HEK293 (cell line): ENCODE measurements at regions not wholly inside any gene's neighbourhood (a gene's known extent, or its start where the extent isn't known, plus 50 kb on each side); places are given as distances from the start of the nearest gene placed in this dataset.

Experiments
- ZNF114 ChIP-seq: fragments of 450-650 bp; formaldehyde crosslinking; IDR thresholded peaks from 2 replicates; pipeline ENCODE4 v1.5.0; 2017; ENCODE audit warnings: missing biosample characterization, missing genetic modification characterization
- ZNF670 ChIP-seq: fragments of 450-650 bp; formaldehyde crosslinking; IDR thresholded peaks from 2 replicates; pipeline ENCODE4 v1.5.1; 2016; ENCODE audit warnings: missing biosample characterization, missing genetic modification characterization, low read depth
- TF ChIP-seq, protein P1 (sequence below): fragments of 450-650 bp; formaldehyde crosslinking; IDR thresholded peaks from 2 replicates; pipeline ENCODE4 v1.5.1; 2016; ENCODE audit warnings: missing biosample characterization, missing genetic modification characterization
- TF ChIP-seq, protein P2 (sequence below): fragments of 450-650 bp; formaldehyde crosslinking; IDR thresholded peaks from 2 replicates; pipeline ENCODE4 v1.5.1; 2016; ENCODE audit warnings: missing biosample characterization, missing genetic modification characterization, borderline replicate concordance

DNA sequence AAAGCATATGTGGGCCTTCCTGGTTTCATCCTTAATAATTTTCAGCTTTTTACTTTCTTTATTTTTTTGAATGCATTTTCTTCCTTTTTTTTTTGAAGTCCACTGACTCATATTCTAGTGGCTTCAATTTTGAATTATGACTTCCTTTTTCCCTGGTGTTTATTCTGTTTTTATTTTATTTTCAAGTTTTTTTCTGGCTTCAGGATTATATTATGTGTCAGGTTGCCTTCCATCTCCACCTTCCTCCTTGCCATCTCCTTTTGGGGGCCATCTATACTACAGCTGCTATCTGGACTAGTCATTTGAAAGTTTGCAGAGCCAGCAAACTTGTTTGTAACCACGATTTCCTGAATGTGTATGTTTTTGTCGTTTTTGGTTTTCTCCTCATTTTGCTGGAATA is 117.6 kb downstream of the LEPR start:
- TF ChIP-seq ZNF114 (no peak), ZNF670 (tag by site-specific recombination) (no peak)
- TF ChIP-seq, protein P1, sequence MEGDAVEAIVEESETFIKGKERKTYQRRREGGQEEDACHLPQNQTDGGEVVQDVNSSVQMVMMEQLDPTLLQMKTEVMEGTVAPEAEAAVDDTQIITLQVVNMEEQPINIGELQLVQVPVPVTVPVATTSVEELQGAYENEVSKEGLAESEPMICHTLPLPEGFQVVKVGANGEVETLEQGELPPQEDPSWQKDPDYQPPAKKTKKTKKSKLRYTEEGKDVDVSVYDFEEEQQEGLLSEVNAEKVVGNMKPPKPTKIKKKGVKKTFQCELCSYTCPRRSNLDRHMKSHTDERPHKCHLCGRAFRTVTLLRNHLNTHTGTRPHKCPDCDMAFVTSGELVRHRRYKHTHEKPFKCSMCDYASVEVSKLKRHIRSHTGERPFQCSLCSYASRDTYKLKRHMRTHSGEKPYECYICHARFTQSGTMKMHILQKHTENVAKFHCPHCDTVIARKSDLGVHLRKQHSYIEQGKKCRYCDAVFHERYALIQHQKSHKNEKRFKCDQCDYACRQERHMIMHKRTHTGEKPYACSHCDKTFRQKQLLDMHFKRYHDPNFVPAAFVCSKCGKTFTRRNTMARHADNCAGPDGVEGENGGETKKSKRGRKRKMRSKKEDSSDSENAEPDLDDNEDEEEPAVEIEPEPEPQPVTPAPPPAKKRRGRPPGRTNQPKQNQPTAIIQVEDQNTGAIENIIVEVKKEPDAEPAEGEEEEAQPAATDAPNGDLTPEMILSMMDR (tag by site-specific recombination) = no peak
- TF ChIP-seq, protein P2, sequence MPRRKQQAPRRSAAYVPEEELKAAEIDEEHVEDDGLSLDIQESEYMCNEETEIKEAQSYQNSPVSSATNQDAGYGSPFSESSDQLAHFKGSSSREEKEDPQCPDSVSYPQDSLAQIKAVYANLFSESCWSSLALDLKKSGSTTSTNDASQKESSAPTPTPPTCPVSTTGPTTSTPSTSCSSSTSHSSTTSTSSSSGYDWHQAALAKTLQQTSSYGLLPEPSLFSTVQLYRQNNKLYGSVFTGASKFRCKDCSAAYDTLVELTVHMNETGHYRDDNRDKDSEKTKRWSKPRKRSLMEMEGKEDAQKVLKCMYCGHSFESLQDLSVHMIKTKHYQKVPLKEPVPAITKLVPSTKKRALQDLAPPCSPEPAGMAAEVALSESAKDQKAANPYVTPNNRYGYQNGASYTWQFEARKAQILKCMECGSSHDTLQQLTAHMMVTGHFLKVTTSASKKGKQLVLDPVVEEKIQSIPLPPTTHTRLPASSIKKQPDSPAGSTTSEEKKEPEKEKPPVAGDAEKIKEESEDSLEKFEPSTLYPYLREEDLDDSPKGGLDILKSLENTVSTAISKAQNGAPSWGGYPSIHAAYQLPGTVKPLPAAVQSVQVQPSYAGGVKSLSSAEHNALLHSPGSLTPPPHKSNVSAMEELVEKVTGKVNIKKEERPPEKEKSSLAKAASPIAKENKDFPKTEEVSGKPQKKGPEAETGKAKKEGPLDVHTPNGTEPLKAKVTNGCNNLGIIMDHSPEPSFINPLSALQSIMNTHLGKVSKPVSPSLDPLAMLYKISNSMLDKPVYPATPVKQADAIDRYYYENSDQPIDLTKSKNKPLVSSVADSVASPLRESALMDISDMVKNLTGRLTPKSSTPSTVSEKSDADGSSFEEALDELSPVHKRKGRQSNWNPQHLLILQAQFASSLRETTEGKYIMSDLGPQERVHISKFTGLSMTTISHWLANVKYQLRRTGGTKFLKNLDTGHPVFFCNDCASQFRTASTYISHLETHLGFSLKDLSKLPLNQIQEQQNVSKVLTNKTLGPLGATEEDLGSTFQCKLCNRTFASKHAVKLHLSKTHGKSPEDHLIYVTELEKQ (tag by site-specific recombination) = no peak
